SU-DHL-6 (cell line): ENCODE measurements at regions not wholly inside any gene's neighbourhood (a gene's known extent, or its start where the extent isn't known, plus 50 kb on each side); places are given as distances from the start of the nearest gene placed in this dataset.

Experiments used
- H2AFZ ChIP-seq: fragments of 200-600 bp; sonication (generic); 2 replicates; pipeline ENCODE4 v1.6.1; 2014; ENCODE audit warnings: low read depth, mild to moderate bottlenecking, moderate library complexity, mixed read lengths, antibody characterized with exemption, low read length; ENCODE audit not compliant: severe bottlenecking
- H3F3A ChIP-seq: fragments of 200-600 bp; shearing (Covaris generic); 2 replicates; pipeline ENCODE4 v1.6.0; 2016; ENCODE audit warnings: antibody characterized with exemption, mild to moderate bottlenecking; ENCODE audit not compliant: insufficient read depth
- H3K27ac ChIP-seq: fragments of 200-600 bp; sonication (generic); 2 replicates; pipeline ENCODE4 v1.5.1; 2016; ENCODE audit warnings: low read depth, mild to moderate bottlenecking, low read length, moderate library complexity, mixed read lengths
- H3K27me3 ChIP-seq: fragments of 200-600 bp; sonication (generic), shearing (Covaris generic); 2 replicates; pipeline ENCODE4 v1.6.0; 2014; ENCODE audit warnings: mild to moderate bottlenecking, low read length
- H3K36me3 ChIP-seq: fragments of 200-600 bp; sonication (generic); 2 replicates; pipeline ENCODE4 v1.6.1; 2014; ENCODE audit warnings: mild to moderate bottlenecking, low read length, mixed read lengths
- H3K4me2 ChIP-seq: fragments of 300-600, 200-600 bp; shearing (Covaris generic), sonication (generic); 2 replicates; pipeline ENCODE4 v1.6.0; 2014; ENCODE audit warnings: low read length, low read depth, mild to moderate bottlenecking; ENCODE audit not compliant: poor library complexity, severe bottlenecking
- H3K4me3 ChIP-seq: fragments of 200-600 bp; sonication (generic); 2 replicates; pipeline ENCODE4 v1.5.1; 2014; ENCODE audit warnings: antibody characterized with exemption, low read length, mild to moderate bottlenecking, mixed read lengths; ENCODE audit not compliant: insufficient read depth, poor library complexity, severe bottlenecking
- H3K79me2 ChIP-seq: fragments of 200-600 bp; sonication (generic); 2 replicates; pipeline ENCODE4 v1.6.1; 2014; ENCODE audit warnings: mild to moderate bottlenecking, low read length, moderate library complexity; ENCODE audit not compliant: insufficient read depth
- H3K9ac ChIP-seq: fragments of 200-600 bp; sonication (generic); 2 replicates; pipeline ENCODE4 v1.7.0; 2014; ENCODE audit warnings: mild to moderate bottlenecking, low read length
- H3K9me2 ChIP-seq: fragments of 200-600 bp; sonication (generic); replicated peaks from 2 replicates; pipeline ENCODE4 v1.6.1; 2014; ENCODE audit warnings: low read length; ENCODE audit not compliant: insufficient read depth
- H3K9me3 ChIP-seq: fragments of 200-600 bp; sonication (generic); 2 replicates; pipeline ENCODE4 v1.6.1; 2014; ENCODE audit warnings: low read length, mixed read lengths; ENCODE audit not compliant: insufficient read depth
- H4K20me1 ChIP-seq: fragments of 200-600 bp; sonication (generic); 2 replicates; pipeline ENCODE4 v1.6.1; 2014; ENCODE audit warnings: low read depth, mild to moderate bottlenecking, antibody characterized with exemption, low read length, moderate library complexity, mixed read lengths
- CTCF ChIP-seq: fragments of 200-600 bp; sonication (generic); IDR thresholded peaks from one replicate; pipeline ENCODE4 v1.5.1; 2017; ENCODE audit warnings: antibody characterized with exemption, mild to moderate bottlenecking, low read length, moderate library complexity; ENCODE audit not compliant: insufficient read depth, poor library complexity, severe bottlenecking
- EZH2phosphoT487 ChIP-seq: fragments of 200-600 bp; sonication (generic), shearing (Covaris generic); conservative IDR thresholded peaks from 2 replicates; pipeline ENCODE4 v1.6.1; 2018; ENCODE audit warnings: mild to moderate bottlenecking, antibody characterized with exemption, low read length, moderate library complexity, mixed read lengths

GRCh38 chr4:180966312-180966711, 1276.9 kb upstream of the TENM3 start:
- Histone ChIP-seq H3K9ac (no peak overlapping the region), H3K27me3 (no peaks in the 10 kb centered on the region), H3K4me2 (no peak overlapping the region), H3K4me3 (no peak overlapping the region), H4K20me1 (no peaks in the 10 kb centered on the region), H3K9me3 (no peaks in the 10 kb centered on the region), H3F3A (no peaks in the 10 kb centered on the region), H3K9me2 (no peaks in the 10 kb centered on the region), H2AFZ (no peak overlapping the region), H3K36me3 (no peaks in the 10 kb centered on the region), H3K79me2 (no peaks in the 10 kb centered on the region), H3K27ac (no peak overlapping the region)
- TF ChIP-seq EZH2phosphoT487 (no peak), CTCF (no peak)

GRCh38 chr4:180967936-180968335, 1275.3 kb upstream of the TENM3 start:
- H3K4me2 ChIP-seq, result no peak overlapping the region
- TF ChIP-seq CTCF, result no peak
- TF ChIP-seq EZH2phosphoT487, result no peak
- H3K9me3 ChIP-seq, result no peaks in the 10 kb centered on the region
- H3K27ac ChIP-seq, result no peak overlapping the region
- H2AFZ ChIP-seq, result no peak overlapping the region
- no peaks in the 10 kb centered on the region for H3K27me3 ChIP-seq
- no peaks in the 10 kb centered on the region for H3K9me2 ChIP-seq
- H3F3A ChIP-seq, result no peaks in the 10 kb centered on the region
- no peaks in the 10 kb centered on the region for H4K20me1 ChIP-seq
- no peaks in the 10 kb centered on the region for H3K36me3 ChIP-seq
- no peak overlapping the region for H3K4me3 ChIP-seq
- H3K79me2 ChIP-seq, result no peaks in the 10 kb centered on the region
- H3K9ac ChIP-seq, result no peak overlapping the region

DNA sequence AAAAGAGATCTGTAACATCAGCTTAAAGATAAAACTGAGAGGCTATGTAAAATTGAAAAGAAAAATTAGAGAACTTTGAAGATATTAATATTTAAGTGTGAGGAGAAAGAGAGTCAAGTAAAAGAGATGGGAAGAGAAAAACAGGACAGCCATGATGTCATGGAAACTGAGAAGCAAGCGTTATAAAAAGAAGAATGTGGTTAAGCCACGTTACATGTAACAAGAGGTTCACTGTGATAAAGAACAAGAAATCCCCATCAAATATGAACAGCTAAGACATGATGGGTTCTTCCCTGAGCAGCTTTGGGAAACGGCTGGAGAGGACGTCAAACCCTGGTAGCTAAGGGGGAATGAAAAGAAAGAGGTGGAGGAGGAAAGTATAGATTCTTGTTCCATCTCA, 1269.3 kb upstream of the TENM3 start:
- H3K9me2 ChIP-seq, result no peaks in the 10 kb centered on the region
- TF ChIP-seq EZH2phosphoT487 (no peak), CTCF (no peak)
- no peak overlapping the region for H3K4me3 ChIP-seq
- H3K9ac ChIP-seq, result no peak overlapping the region
- no peak overlapping the region for H3K27ac ChIP-seq
- H2AFZ ChIP-seq, result no peak overlapping the region
- no peak overlapping the region for H3K4me2 ChIP-seq
- no peaks in the 10 kb centered on the region for H4K20me1 ChIP-seq
- no peaks in the 10 kb centered on the region for H3K27me3 ChIP-seq
- no peaks in the 10 kb centered on the region for H3K36me3 ChIP-seq
- no peaks in the 10 kb centered on the region for H3K9me3 ChIP-seq
- no peaks in the 10 kb centered on the region for H3K79me2 ChIP-seq
- no peaks in the 10 kb centered on the region for H3F3A ChIP-seq

DNA sequence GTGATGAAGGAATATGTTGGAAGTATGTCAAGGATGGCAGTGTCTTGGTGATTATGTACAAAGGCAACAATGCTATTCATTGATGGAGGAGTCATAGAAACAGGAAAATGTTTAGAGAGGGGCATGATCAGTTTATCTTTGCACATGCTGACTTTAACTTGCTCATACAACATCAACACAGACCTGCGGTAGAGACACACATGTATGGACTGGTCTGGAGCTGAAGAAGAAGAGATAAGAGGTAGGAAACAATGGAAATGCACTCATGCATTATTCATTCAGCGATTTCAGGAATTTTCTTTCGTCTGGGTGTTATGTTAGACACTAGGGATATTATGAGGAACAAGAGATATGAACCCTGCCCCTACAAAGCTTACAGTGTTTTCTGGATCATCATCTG, 1252.3 kb upstream of the TENM3 start:
- no peak overlapping the region for H3K4me2 ChIP-seq
- H3K9ac ChIP-seq, result no peak overlapping the region
- H3K4me3 ChIP-seq, result no peak overlapping the region
- no peak overlapping the region for H2AFZ ChIP-seq
- no peaks in the 10 kb centered on the region for H3K36me3 ChIP-seq
- H3F3A ChIP-seq, result no peaks in the 10 kb centered on the region
- no peaks in the 10 kb centered on the region for H3K9me3 ChIP-seq
- no peaks in the 10 kb centered on the region for H3K79me2 ChIP-seq
- H3K9me2 ChIP-seq, result no peaks in the 10 kb centered on the region
- H4K20me1 ChIP-seq, result no peaks in the 10 kb centered on the region
- TF ChIP-seq CTCF (no peak), EZH2phosphoT487 (no peak)
- no peaks in the 10 kb centered on the region for H3K27me3 ChIP-seq
- H3K27ac ChIP-seq, result no peak overlapping the region
